H9 (cell line): ENCODE measurements at regions not wholly inside any gene's neighbourhood (a gene's known extent, or its start where the extent isn't known, plus 50 kb on each side); places are given as distances from the start of the nearest gene placed in this dataset.
A peak's percentile ranks its signal among the peaks of the same experiment; 100 is the strongest.

ENCODE experiments used
- DNase-seq: peaks from one replicate; pipeline ENCODE4 v3.0.0-alpha.2; 2017
- H2AFZ ChIP-seq: one replicate; pipeline ENCODE4 v1.6.1; 2013; ENCODE audit warnings: mild to moderate bottlenecking, low read length, control low read depth, moderate library complexity
- H2AK5ac ChIP-seq: 2 replicates; pipeline ENCODE4 v1.6.1; 2013; ENCODE audit warnings: low read length, control low read depth, mixed read lengths; ENCODE audit not compliant: insufficient read length
- H2BK120ac ChIP-seq: one replicate; pipeline ENCODE4 v1.6.1; 2013; ENCODE audit warnings: low read depth, mild to moderate bottlenecking, low read length, control low read depth, inconsistent platforms; ENCODE audit not compliant: poor library complexity, severe bottlenecking
- H2BK12ac ChIP-seq: 2 replicates; pipeline ENCODE4 v1.6.1; 2013; ENCODE audit warnings: low read length, control low read depth, mixed read lengths, low read depth; ENCODE audit not compliant: insufficient read length
- H2BK15ac ChIP-seq: 2 replicates; pipeline ENCODE4 v1.6.1; 2013; ENCODE audit warnings: low read depth, low read length, control low read depth
- H2BK20ac ChIP-seq: one replicate; pipeline ENCODE4 v1.6.1; 2013; ENCODE audit warnings: low read depth, mild to moderate bottlenecking, low read length, control low read depth, inconsistent platforms; ENCODE audit not compliant: poor library complexity, severe bottlenecking
- H2BK5ac ChIP-seq: 2 replicates; pipeline ENCODE4 v1.6.1; 2013; ENCODE audit warnings: low read length, control low read depth, mixed read lengths; ENCODE audit not compliant: insufficient read length
- H3K14ac ChIP-seq: 2 replicates; pipeline ENCODE4 v1.6.1; 2013; ENCODE audit warnings: low read length, control low read depth; ENCODE audit not compliant: insufficient read depth
- H3K18ac ChIP-seq: 2 replicates; pipeline ENCODE4 v1.6.1; 2013; ENCODE audit warnings: low read depth, mild to moderate bottlenecking, mixed read lengths, low read length, control low read depth; ENCODE audit not compliant: insufficient read length
- H3K23ac ChIP-seq: 2 replicates; pipeline ENCODE4 v1.6.1; 2013; ENCODE audit warnings: low read length, control low read depth, mixed read lengths, low read depth; ENCODE audit not compliant: insufficient read length
- H3K23me2 ChIP-seq: 2 replicates; pipeline ENCODE4 v1.6.1; 2013; ENCODE audit warnings: low read depth, mild to moderate bottlenecking, mixed read lengths, low read length, control low read depth; ENCODE audit not compliant: insufficient read length, poor library complexity, severe bottlenecking
- H3K27ac ChIP-seq: 2 replicates; pipeline ENCODE4 v1.5.1; 2013; ENCODE audit warnings: low read length, control low read depth, mixed read lengths, low read depth; ENCODE audit not compliant: insufficient read length
- H3K27me3 ChIP-seq: 2 replicates; pipeline ENCODE4 v1.6.1; 2013; ENCODE audit warnings: low read length, control low read depth, inconsistent platforms; ENCODE audit not compliant: insufficient read depth
- H3K4ac ChIP-seq: 2 replicates; pipeline ENCODE4 v1.6.1; 2013; ENCODE audit warnings: low read depth, mild to moderate bottlenecking, control low read depth, inconsistent platforms, low read length, moderate library complexity
- H3K4me1 ChIP-seq: 2 replicates; pipeline ENCODE4 v1.6.1; 2013; ENCODE audit warnings: low read length, control low read depth, inconsistent platforms; ENCODE audit not compliant: insufficient read depth
- H3K4me2 ChIP-seq: 2 replicates; pipeline ENCODE4 v1.6.1; 2013; ENCODE audit warnings: low read length, control low read depth, mixed read lengths; ENCODE audit not compliant: insufficient read length, insufficient read depth
- H3K56ac ChIP-seq: 2 replicates; pipeline ENCODE4 v1.6.1; 2013; ENCODE audit warnings: low read depth, mild to moderate bottlenecking, mixed read lengths, low read length, control low read depth; ENCODE audit not compliant: insufficient read length
- H3K79me1 ChIP-seq: 2 replicates; pipeline ENCODE4 v1.6.1; 2013; ENCODE audit warnings: low read depth, mild to moderate bottlenecking, moderate library complexity, low read length, control low read depth, inconsistent platforms; ENCODE audit not compliant: insufficient read depth, poor library complexity, severe bottlenecking
- H3K79me2 ChIP-seq: 2 replicates; pipeline ENCODE4 v1.6.1; 2013; ENCODE audit warnings: low read length, control low read depth, inconsistent platforms; ENCODE audit not compliant: insufficient read depth
- H3K9ac ChIP-seq: 2 replicates; pipeline ENCODE4 v1.6.1; 2013; ENCODE audit warnings: low read length, control low read depth, mixed read lengths; ENCODE audit not compliant: insufficient read length; ENCODE audit errors: extremely low read depth
- H3K9me3 ChIP-seq: one replicate; pipeline ENCODE4 v1.6.1; 2013; ENCODE audit warnings: low read depth, low read length, inconsistent platforms; ENCODE audit not compliant: control insufficient read depth
- H3T11ph ChIP-seq: one replicate; pipeline ENCODE4 v1.6.1; 2013; ENCODE audit warnings: mild to moderate bottlenecking, low read length, control low read depth, inconsistent platforms
- H4K20me1 ChIP-seq: one replicate; pipeline ENCODE4 v1.6.1; 2013; ENCODE audit not compliant: control insufficient read depth, insufficient read length, insufficient read depth
- H4K5ac ChIP-seq: 2 replicates; pipeline ENCODE4 v1.6.1; 2013; ENCODE audit warnings: low read depth, mild to moderate bottlenecking, mixed read lengths, low read length, control low read depth; ENCODE audit not compliant: insufficient read length
- H4K8ac ChIP-seq: replicated peaks from 2 replicates; pipeline ENCODE4 v1.6.1; 2013; ENCODE audit warnings: low read length, control low read depth, mixed read lengths, low read depth; ENCODE audit not compliant: insufficient read length
- H4K91ac ChIP-seq: 2 replicates; pipeline ENCODE4 v1.6.1; 2013; ENCODE audit warnings: low read depth, mild to moderate bottlenecking, moderate library complexity, mixed read lengths, low read length, control low read depth; ENCODE audit not compliant: insufficient read length
- H3K27ac Mint-ChIP-seq, 3 experiments: 2 replicates in 2 of 3; 3 replicates in 1 of 3; pipeline ENCODE4 v1.8.0; 2020 to 2021; ENCODE audit warnings: mixed read lengths in 3 of 3, mild to moderate bottlenecking in 1 of 3, moderate library complexity in 1 of 3
- H3K27me3 Mint-ChIP-seq: 2 replicates; pipeline ENCODE4 v1.8.0; 2021; ENCODE audit warnings: low read depth, mild to moderate bottlenecking, moderate library complexity, mixed read lengths
- H3K36me3 Mint-ChIP-seq, 3 experiments: 2 replicates in 2 of 3; 3 replicates in 1 of 3; pipeline ENCODE4 v1.8.0; 2020 to 2021; ENCODE audit warnings: low read depth in 3 of 3, mixed read lengths in 3 of 3; ENCODE audit not compliant: insufficient read depth in 1 of 3
- H3K4me1 Mint-ChIP-seq, 2 experiments: 2 replicates each; pipeline ENCODE4 v1.8.0; 2020; ENCODE audit warnings: mixed read lengths in 2 of 2
- H3K4me3 Mint-ChIP-seq, 2 experiments: 2 replicates in 1 of 2; 3 replicates in 1 of 2; pipeline ENCODE4 v1.8.0; 2020 to 2021; ENCODE audit warnings: mild to moderate bottlenecking in 2 of 2, mixed read lengths in 2 of 2, moderate library complexity in 1 of 2
- H3K9me3 Mint-ChIP-seq, 2 experiments: 2 replicates in 1 of 2; 3 replicates in 1 of 2; pipeline ENCODE4 v1.8.0; 2020; ENCODE audit warnings: mild to moderate bottlenecking in 2 of 2, mixed read lengths in 2 of 2, moderate library complexity in 1 of 2
- CTCF ChIP-seq: fragments of 200-600 bp; sonication (generic); conservative IDR thresholded peaks from 3 replicates; pipeline ENCODE4 v1.8.0; 2021; ENCODE audit warnings: antibody characterized with exemption, mild to moderate bottlenecking
- WGBS: extraction: QIAGEN DNeasy Blood & Tissue Kit; methylation state at CpG from one replicate; pipeline ENCODE4 v1.1.7; 2013; ENCODE audit warnings: missing lambda C conversion rate, low lambda C conversion rate, mixed read lengths; ENCODE audit not compliant: insufficient read length; ENCODE audit errors: extremely low coverage; 5-methylcytosine and 5-hydroxymethylcytosine counted together

GRCh38 chr3:28726840-28727239 lies 378.2 kb upstream of the AZI2 start:
- Histone ChIP-seq H2BK12ac (no peak overlapping the region), H2AK5ac (no peak overlapping the region), H3K14ac (no peak overlapping the region), H3K56ac (no peak overlapping the region), H4K5ac (no peak overlapping the region), H2BK5ac (no peak overlapping the region), H4K91ac (no peak overlapping the region), H3K18ac (no peak overlapping the region), H3K4me2 (no peak overlapping the region), H2BK120ac (no peak overlapping the region), H3K27me3 (no peaks in the 10 kb centered on the region), H3K9ac (no peak overlapping the region), H4K20me1 (no peaks in the 10 kb centered on the region), H2BK20ac (no peak overlapping the region), H3K79me2 (no peaks in the 10 kb centered on the region), H3K79me1 (no peaks in the 10 kb centered on the region), H3T11ph (no peak overlapping the region), H3K23me2 (no peaks in the 10 kb centered on the region), H3K27ac (no peak overlapping the region), H3K4me1 (no peaks in the 10 kb centered on the region), H3K9me3 (no peaks in the 10 kb centered on the region), H3K23ac (no peak overlapping the region), H2BK15ac (no peak overlapping the region), H4K8ac (no peak overlapping the region), H2AFZ (no peak overlapping the region), H3K4ac (no peak overlapping the region)
- Mint-ChIP-seq H3K27ac (no peak overlapping the region), H3K27me3 (no peaks in the 10 kb centered on the region), H3K4me3 (no peak overlapping the region), H3K36me3 (no peaks in the 10 kb centered on the region; a peak in 1 of 7 replicates), H3K9me3 (no peaks in the 10 kb centered on the region), H3K4me1 (no peaks in the 10 kb centered on the region)
- peak; percentile 69 for DNase-seq
- no CpG with 5 or more reads among the region's 3 CpGs for WGBS
- TF ChIP-seq CTCF, result peak; percentile 83
